ENCODE measurements at regions not wholly inside any gene's neighbourhood (a gene's known extent, or its start where the extent isn't known, plus 50 kb on each side); places are given as distances from the start of the nearest gene placed in this dataset.

DNA sequence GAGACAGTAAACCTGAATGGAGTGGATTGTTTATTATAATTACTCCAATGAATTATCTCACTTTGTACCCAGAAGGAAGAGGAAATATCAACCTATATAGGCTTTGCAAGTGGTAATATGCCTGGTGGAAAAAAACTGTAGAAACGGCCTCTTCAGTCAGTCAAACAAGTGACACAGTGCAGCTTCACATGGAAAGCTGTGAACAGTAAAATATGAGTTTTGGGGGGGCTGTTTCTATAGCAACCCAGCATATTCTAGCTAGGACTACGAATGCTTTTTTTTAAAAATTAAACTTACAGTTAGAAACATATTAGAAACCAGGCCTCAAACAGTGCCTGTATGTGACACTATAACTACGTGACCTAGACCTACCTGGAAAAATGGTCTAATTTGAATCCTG, 150.1 kb downstream of the PPP1R2C start:
- TF ChIP-seq EP300 (IDR thresholded peaks at IDR 0.05) (no peak), POLR2A (IDR thresholded peaks at IDR 0.05) (no peak)
- TF ChIP-seq, protein P1, sequence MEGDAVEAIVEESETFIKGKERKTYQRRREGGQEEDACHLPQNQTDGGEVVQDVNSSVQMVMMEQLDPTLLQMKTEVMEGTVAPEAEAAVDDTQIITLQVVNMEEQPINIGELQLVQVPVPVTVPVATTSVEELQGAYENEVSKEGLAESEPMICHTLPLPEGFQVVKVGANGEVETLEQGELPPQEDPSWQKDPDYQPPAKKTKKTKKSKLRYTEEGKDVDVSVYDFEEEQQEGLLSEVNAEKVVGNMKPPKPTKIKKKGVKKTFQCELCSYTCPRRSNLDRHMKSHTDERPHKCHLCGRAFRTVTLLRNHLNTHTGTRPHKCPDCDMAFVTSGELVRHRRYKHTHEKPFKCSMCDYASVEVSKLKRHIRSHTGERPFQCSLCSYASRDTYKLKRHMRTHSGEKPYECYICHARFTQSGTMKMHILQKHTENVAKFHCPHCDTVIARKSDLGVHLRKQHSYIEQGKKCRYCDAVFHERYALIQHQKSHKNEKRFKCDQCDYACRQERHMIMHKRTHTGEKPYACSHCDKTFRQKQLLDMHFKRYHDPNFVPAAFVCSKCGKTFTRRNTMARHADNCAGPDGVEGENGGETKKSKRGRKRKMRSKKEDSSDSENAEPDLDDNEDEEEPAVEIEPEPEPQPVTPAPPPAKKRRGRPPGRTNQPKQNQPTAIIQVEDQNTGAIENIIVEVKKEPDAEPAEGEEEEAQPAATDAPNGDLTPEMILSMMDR (IDR thresholded peaks at IDR 0.05), result no peak

All from sigmoid colon (tissue), 4 donors.